ENCODE measurements at regions not wholly inside any gene's neighbourhood (a gene's known extent, or its start where the extent isn't known, plus 50 kb on each side); places are given as distances from the start of the nearest gene placed in this dataset.

- no peak overlapping the region for H3K27ac ChIP-seq (ENCODE audit: low read length)
- no peak for ATAC-seq (ENCODE audit: insufficient read depth, low read depth)
- H3K79me2 ChIP-seq (ENCODE audit: insufficient read depth, low read length): no peaks in the 10 kb centered on the region
- H3K4me3 ChIP-seq (ENCODE audit: low read depth in 1 of 2, low read length in 2 of 2): no peak overlapping the region
- H3K4me1 ChIP-seq (ENCODE audit: insufficient read depth, low read length): no peaks in the 10 kb centered on the region
- TF ChIP-seq EZH2 (IDR thresholded peaks at IDR 0.05; ENCODE audit: borderline replicate concordance, low read depth, low read length, severe bottlenecking): no peak
- TF ChIP-seq CTCF (IDR thresholded peaks at IDR 0.05; ENCODE audit: borderline replicate concordance, extremely low read depth, low read length, poor library complexity, severe bottlenecking): no peak
- no peak for DNase-seq
- no peaks in the 10 kb centered on the region for H3K36me3 ChIP-seq (ENCODE audit: insufficient read depth, low read length)
- no peak overlapping the region for H2AFZ ChIP-seq (ENCODE audit: low read depth, low read length)
- H4K20me1 ChIP-seq (ENCODE audit: insufficient read depth, low read length): peaks cover 10% of the 10 kb centered on the region
- H3K9ac ChIP-seq (ENCODE audit: low read depth, low read length): no peak overlapping the region
- H3K9me3 ChIP-seq (ENCODE audit: insufficient read depth, low read length, severe bottlenecking): no peaks in the 10 kb centered on the region
- H3K4me2 ChIP-seq (ENCODE audit: insufficient read depth, low read length): no peak overlapping the region
- H3K27me3 ChIP-seq (ENCODE audit: insufficient read depth, low read length, poor library complexity): peaks cover 31% of the 10 kb centered on the region
Observed at GRCh38 chr16:85271198-85271597, 158.9 kb upstream of the CIBAR2 start.

- no peaks in the 10 kb centered on the region for H3K4me1 ChIP-seq (ENCODE audit: insufficient read depth, low read length)
- no peak for TF ChIP-seq EZH2 (IDR thresholded peaks at IDR 0.05; ENCODE audit: borderline replicate concordance, low read depth, low read length, severe bottlenecking)
- no peak for TF ChIP-seq CTCF (IDR thresholded peaks at IDR 0.05; ENCODE audit: borderline replicate concordance, extremely low read depth, low read length, poor library complexity, severe bottlenecking)
- H3K27me3 ChIP-seq (ENCODE audit: insufficient read depth, low read length, poor library complexity): peaks cover 31% of the 10 kb centered on the region
- H3K4me3 ChIP-seq (ENCODE audit: low read depth in 1 of 2, low read length in 2 of 2): no peak overlapping the region
- no peak overlapping the region for H3K9ac ChIP-seq (ENCODE audit: low read depth, low read length)
- H4K20me1 ChIP-seq (ENCODE audit: insufficient read depth, low read length): peaks cover 10% of the 10 kb centered on the region
- DNase-seq (no peak), ATAC-seq (ENCODE audit: insufficient read depth, low read depth) (no peak)
- no peaks in the 10 kb centered on the region for H3K9me3 ChIP-seq (ENCODE audit: insufficient read depth, low read length, severe bottlenecking)
- H3K4me2 ChIP-seq (ENCODE audit: insufficient read depth, low read length): no peak overlapping the region
- no peak overlapping the region for H3K27ac ChIP-seq (ENCODE audit: low read length)
- H3K79me2 ChIP-seq (ENCODE audit: insufficient read depth, low read length): no peaks in the 10 kb centered on the region
- no peak overlapping the region for H2AFZ ChIP-seq (ENCODE audit: low read depth, low read length)
- no peaks in the 10 kb centered on the region for H3K36me3 ChIP-seq (ENCODE audit: insufficient read depth, low read length)
Observed at GRCh38 chr16:85273293-85273692, 161.0 kb upstream of the CIBAR2 start.

- Histone ChIP-seq H3K27me3 (ENCODE audit: insufficient read depth, low read length, poor library complexity) (peaks cover 31% of the 10 kb centered on the region), H3K4me1 (ENCODE audit: insufficient read depth, low read length) (no peaks in the 10 kb centered on the region), H4K20me1 (ENCODE audit: insufficient read depth, low read length) (peaks cover 6% of the 10 kb centered on the region), H3K9ac (ENCODE audit: low read depth, low read length) (no peak overlapping the region), H3K27ac (ENCODE audit: low read length) (no peak overlapping the region), H3K4me2 (ENCODE audit: insufficient read depth, low read length) (no peak overlapping the region), H2AFZ (ENCODE audit: low read depth, low read length) (no peak overlapping the region), H3K36me3 (ENCODE audit: insufficient read depth, low read length) (no peaks in the 10 kb centered on the region), H3K79me2 (ENCODE audit: insufficient read depth, low read length) (no peaks in the 10 kb centered on the region), H3K4me3 (ENCODE audit: low read depth in 1 of 2, low read length in 2 of 2) (no peak overlapping the region), H3K9me3 (ENCODE audit: insufficient read depth, low read length, severe bottlenecking) (no peaks in the 10 kb centered on the region)
- ATAC-seq (ENCODE audit: insufficient read depth, low read depth) (no peak), DNase-seq (no peak)
- TF ChIP-seq CTCF (IDR thresholded peaks at IDR 0.05; ENCODE audit: borderline replicate concordance, extremely low read depth, low read length, poor library complexity, severe bottlenecking): no peak
- TF ChIP-seq EZH2 (IDR thresholded peaks at IDR 0.05; ENCODE audit: borderline replicate concordance, low read depth, low read length, severe bottlenecking): no peak
Observed at GRCh38 chr16:85274501-85274900, 162.2 kb upstream of the CIBAR2 start.

GRCh38 chr16:85274924-85275323, 162.7 kb upstream of the CIBAR2 start:
- no peaks in the 10 kb centered on the region for H3K79me2 ChIP-seq (ENCODE audit: insufficient read depth, low read length)
- no peaks in the 10 kb centered on the region for H3K9me3 ChIP-seq (ENCODE audit: insufficient read depth, low read length, severe bottlenecking)
- H3K27me3 ChIP-seq (ENCODE audit: insufficient read depth, low read length, poor library complexity): peaks cover 28% of the 10 kb centered on the region
- no peak for DNase-seq
- TF ChIP-seq CTCF (IDR thresholded peaks at IDR 0.05; ENCODE audit: borderline replicate concordance, extremely low read depth, low read length, poor library complexity, severe bottlenecking) (no peak), EZH2 (IDR thresholded peaks at IDR 0.05; ENCODE audit: borderline replicate concordance, low read depth, low read length, severe bottlenecking) (no peak)
- no peak overlapping the region for H2AFZ ChIP-seq (ENCODE audit: low read depth, low read length)
- ATAC-seq (ENCODE audit: insufficient read depth, low read depth): no peak
- no peak overlapping the region for H3K9ac ChIP-seq (ENCODE audit: low read depth, low read length)
- no peaks in the 10 kb centered on the region for H3K4me1 ChIP-seq (ENCODE audit: insufficient read depth, low read length)
- no peak overlapping the region for H3K4me3 ChIP-seq (ENCODE audit: low read depth in 1 of 2, low read length in 2 of 2)
- H3K36me3 ChIP-seq (ENCODE audit: insufficient read depth, low read length): no peaks in the 10 kb centered on the region
- H3K27ac ChIP-seq (ENCODE audit: low read length): no peak overlapping the region
- peaks cover 6% of the 10 kb centered on the region for H4K20me1 ChIP-seq (ENCODE audit: insufficient read depth, low read length)
- H3K4me2 ChIP-seq (ENCODE audit: insufficient read depth, low read length): no peak overlapping the region
